IPS-NIHi7 (cell line): ENCODE measurements at regions not wholly inside any gene's neighbourhood (a gene's known extent, or its start where the extent isn't known, plus 50 kb on each side); places are given as distances from the start of the nearest gene placed in this dataset.
A peak's percentile ranks its signal among the peaks of the same experiment; 100 is the strongest.

ENCODE experiments used
- DNase-seq: peaks from one replicate; pipeline ENCODE4 v3.0.0; 2012; ENCODE audit warnings: mixed read lengths; ENCODE audit errors: extremely low spot score

DNA sequence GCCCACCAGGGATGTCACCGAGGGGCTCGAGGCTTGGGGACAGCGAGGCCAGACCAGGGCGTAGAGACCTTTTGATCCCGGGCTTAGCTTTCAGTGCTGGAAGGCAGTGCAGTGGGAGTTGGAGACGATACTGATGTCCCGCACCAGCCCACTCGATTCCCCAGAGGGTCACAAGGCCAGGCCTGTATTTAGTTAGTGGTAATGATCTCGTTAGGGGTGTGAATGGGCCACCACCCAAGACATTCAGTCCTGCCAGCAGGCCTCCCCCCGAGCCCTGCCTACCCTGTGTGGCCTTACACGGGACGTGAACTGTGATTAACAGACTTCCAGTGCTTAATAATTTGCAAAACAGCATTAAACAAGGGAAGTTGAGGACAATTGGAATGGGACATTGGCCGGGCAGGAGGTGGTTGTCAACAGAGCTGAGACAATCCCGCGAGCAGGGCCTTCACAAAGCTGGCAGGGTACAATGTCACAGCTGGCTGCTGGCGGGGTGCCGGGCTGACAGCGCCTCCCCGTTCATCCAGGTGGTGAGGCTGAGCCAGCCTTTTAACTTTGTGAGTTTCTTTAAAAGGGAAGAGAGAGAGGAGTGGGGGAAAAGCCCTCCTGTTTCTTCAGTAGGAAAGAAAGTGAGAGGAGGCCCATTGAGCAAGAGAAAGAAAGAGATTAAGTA is 175.3 kb upstream of the RALGAPA2 start:
- peak; percentile 73 for DNase-seq

DNA sequence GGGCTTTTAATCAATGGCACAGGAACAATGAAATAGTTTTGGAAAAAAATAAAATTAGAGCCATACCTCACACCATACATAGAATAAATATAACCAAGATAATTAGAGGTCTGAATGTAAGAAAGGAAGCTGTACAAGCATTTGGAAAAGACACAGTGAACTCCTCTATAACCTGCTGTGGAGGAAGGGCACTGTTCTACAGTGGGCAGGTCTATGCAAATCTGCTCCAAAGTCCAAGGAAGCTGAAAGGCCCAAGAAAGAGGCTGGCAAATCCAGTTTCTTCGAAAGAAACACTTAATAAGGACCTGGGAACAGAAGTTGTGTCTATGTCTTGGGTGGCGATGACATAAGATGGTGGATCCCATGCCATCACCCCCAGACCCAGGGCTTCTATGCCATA is 169.4 kb upstream of the RALGAPA2 start:
- no peak for DNase-seq

DNA sequence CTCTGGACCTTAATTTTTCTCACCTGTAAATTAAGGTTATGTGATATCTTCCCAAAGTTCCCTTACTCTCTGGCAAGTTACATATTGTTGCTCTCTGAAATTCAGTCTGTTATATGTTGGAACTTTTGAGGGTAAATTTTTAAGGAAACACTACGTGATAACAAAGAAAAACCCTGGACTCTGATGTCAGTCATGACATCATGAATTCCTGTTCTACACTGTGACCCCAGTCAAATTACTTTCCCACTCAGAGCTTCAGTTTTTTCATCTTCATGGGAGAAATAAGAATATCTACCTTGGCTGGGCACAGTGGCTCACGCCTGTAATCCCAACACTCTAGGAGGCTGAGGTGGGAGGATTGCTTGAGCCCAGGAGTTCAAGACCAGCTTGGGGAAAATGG is 164.6 kb upstream of the RALGAPA2 start:
- no peak for DNase-seq

DNA sequence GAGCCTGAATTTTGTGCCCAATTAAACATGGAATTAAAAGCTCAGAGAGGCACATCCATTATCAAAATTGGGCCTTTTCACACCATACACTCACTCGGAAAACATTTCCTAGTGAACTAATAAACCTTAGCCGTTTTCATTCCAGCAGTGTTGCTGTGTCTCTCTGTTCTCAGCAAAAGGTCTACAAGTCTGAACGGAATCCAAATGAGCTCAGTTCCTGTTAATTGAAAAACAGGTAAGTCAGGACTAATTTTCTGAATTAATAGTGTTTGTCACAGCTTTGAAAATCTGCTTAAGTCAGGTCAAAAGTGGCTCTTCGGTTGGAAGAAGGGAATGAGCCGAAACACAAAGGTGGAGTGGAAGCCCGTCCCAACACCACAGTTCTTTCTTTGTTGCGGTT is 163.3 kb upstream of the RALGAPA2 start:
- no peak for DNase-seq

DNA sequence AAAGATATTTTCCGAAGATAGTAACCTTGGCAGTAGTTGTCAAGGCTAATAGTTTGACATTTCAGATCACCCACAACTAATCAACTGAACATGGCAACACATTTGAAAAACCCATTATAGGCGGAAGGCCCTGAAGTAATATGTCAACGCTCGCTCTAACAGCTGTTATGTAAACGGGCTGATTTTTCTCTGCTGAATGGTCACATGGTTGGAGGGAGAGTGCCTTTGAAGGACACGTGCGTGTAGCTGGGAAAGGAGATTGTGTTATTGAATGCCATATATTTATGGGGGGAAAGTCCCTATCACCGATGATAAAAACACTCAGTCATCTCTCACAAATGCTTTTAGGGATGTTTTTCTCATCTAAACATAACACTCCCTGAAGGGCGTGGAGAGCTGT is 160.0 kb upstream of the RALGAPA2 start:
- no peak for DNase-seq

DNA sequence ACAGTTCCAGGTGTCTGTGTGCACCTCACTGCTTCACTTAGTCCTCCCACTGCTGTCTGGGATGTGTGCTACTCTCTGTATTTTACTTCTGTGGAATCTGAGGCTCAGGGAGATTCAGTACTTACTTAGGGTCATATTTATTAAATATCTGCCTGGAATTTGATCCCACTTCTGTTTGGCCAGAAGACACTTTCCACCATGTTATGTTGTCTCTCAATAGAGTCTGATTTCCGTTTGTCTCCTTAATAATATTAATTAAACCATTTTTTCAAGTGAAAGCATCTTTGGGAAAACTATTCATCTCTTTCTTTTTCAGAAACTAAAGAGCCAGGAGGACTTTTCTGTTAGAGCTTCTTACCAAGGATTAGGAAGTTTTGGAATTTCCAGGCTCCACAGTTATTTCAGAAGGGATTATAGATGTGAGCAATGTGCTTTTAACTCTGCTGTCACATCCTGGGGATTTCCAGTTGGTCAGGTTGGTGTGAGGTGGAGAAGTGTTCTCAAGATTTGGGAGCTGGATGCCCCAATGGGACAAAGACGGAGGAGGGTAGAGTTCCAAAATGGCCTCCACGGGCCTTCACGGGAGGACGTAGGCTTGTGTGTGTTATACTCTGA is 156.8 kb upstream of the RALGAPA2 start:
- DNase-seq: no peak

DNA sequence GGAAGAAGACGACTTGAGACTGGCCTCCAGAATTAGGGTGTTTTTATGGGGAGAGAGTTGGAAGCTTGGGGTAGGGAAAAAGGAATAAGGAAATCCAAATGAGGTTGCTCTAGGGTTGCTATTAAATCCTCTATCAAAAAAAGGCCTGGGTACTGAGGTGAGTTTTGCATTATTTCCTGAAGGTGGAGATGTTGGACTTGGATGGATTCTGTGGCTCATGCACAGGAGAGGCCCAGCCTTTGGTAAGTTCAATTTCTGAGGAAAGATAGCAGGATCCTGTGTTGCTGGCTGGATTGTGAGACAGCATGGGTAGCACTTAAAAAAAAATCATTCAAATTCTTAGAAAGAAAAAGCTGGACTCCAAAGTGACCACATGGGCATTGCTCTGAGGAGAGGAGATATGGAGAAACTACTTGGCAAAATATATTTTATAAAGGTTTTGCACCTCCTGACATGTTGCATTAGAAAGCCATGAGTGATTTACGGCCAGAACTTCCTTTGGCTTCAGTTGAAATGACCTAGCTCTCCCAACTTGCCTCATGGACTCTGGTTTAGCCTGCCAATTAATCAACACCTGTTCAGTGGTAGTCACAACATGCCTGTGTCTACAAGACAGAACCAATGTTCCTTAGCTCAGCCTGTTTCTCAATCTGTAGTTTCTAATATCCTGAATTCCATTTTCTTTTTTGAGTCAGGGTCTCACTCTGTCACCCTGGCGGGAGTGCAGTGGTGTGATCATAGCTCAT is 152.1 kb upstream of the RALGAPA2 start:
- peak; percentile 63 for DNase-seq

DNA sequence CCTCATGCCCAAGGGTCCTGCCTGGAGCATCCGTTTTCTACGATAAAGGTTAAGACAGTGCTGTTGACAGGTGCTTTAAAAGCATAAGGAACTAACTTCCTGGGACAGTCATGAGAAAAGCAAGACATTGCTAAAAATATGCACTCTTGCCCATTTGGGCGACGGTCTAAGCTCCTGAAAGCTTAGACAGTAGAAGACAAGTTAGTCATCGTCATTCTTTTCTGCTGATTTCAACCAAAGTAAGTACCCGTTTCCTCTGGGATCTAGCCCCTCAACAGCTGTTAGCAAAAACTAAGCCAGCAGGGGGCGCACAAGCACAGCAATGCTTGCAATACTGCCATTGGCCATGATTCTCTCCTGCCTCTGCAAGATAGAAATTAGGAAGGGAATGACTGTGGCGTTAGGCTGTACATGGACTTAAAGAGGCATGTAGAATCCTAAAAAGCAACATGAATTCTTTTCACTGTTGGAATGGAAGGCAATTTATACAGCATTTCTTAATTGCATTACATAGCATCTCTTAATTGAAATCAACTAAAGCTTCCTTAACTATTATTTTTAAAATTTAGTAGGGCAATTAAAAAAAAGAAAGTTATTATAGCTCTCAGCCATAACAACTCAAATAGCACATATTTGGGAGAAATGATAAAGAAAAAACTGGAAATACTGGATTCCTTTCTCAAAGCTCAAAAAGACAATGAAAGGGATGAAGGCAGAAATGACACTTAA is 147.8 kb upstream of the RALGAPA2 start:
- peak; percentile 90 for DNase-seq

DNA sequence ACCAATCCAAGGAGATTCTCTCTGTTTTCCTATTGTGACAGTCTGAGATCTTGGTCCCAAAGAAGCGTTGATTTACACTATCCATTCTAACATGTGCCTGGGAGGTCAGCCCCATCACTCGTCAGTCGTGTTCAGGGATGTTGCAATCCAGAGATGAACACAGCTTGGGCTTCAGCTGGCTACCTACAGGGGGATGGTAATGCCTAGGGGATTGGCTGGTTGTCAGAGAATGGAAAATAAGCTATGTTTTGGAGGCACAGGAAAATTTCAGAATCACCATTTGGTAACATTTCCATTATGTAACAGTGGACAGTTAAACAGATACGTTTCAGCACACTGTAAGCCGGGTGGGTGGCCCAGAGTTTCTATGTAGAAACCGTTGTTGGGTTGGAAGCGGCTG is 147.1 kb upstream of the RALGAPA2 start:
- no peak for DNase-seq

DNA sequence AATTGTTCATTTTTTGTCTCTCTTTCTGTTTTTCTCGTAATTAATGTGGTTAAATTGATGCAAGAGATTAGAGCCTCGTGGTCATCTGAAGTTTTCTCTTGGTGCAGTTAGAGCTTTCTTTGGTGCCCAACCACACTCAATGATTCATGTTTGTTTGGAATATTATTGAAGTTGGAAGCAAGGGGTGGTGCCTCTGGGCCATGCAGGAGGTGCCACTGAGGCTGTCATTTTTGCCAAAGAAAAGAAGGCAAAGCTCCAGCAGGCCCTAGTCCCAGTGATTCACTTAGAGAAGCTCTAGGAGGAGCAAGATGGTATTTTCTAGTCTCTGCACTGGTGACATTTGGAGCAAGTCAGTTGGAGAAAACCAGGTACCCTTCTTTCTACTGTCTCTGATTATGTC is 144.5 kb upstream of the RALGAPA2 start:
- DNase-seq: no peak

DNA sequence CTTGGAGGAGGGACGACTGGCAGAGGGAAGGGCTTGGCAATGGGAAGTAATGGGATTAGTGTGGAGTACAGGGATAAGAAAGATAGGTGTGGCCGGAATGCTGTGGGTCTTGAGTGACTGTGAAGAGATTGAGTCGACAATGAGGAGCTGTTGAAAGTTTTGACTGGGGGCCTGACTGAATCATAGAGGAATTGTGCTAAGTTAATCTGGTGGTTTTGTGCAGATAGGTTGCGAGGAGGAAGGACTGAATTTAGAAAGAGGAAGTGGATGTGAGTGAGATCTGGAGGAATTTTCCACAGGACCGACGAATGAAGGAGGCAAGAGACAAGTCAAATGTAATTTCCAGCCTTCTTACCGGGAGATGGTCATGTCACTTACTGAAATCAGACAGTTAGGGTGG is 143.9 kb upstream of the RALGAPA2 start:
- DNase-seq: no peak

DNA sequence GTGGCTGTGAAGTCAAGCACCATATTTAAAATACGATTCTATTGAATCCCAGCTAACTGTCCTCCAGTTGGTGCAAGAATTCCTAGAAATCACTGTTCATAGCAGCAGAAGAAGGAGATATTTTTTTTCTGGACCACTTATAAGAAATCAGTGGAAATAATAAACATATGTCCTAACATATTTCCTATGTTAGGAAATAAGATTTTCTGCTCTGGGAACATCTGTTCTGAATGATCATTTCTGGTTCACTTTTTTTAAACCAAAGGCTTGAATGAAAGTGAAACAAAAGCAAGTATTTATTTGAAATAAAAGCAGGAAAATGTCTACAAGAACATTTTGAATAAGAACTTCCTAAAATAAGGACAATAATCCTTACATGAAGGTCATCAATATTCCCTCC is 138.9 kb upstream of the RALGAPA2 start:
- DNase-seq: no peak

DNA sequence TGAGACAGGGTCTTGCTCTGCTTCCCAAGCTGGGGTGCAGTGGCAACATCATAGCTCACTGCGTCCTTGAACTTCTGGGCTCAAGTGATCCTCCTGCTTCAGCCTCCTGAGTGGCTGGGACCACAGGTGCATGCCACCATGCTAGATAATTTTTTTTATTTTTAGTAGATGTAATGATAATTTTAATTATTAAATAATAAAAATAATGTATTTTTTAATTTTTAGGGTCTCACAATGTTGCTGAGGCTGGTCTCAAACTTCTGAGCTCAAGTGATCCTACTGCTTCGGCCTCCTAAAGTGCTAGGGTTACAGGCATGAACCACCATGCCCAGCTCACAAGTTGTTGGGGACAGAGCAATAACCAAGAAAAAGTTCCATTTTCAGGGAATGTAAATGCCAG is 138.0 kb upstream of the RALGAPA2 start:
- DNase-seq: no peak

DNA sequence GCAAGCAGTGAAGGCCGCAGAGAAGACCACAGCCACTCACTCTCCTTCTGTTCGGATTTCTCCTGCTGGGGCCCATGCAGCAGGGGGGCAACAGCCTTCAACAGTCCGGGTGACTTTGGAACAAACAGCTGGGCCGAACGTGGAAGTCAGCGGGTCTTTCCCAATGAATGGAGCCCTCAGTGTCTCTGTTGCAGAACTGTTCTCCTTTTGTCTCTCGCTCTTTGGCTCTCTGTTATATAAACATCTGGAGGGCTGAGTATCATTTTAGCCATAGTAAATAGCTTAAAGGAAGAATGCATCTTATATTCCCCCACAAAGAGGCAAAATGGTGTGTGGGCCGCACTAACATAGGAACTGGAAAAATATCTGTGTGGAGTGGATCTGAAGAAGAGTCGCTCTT is 136.7 kb upstream of the RALGAPA2 start:
- DNase-seq: no peak

DNA sequence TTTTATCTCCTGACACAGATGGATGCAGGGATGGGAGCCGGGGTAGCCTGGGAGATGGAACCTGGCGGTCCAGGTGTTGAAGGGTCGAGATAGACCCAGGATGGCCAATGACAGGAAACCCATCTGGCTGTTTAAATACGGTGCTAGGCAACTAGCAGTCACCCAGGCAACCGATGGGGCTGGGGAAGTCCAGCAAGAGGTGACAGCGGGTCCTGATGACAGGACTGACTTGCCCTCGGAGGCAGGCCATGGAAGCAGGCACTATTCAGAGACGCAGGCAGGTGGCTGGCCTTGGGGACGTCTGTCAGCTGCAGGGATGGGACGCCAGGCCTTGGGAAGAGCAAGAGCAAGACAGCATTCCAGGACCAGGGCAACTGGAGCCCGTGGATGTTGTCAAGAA is 135.4 kb upstream of the RALGAPA2 start:
- no peak for DNase-seq

DNA sequence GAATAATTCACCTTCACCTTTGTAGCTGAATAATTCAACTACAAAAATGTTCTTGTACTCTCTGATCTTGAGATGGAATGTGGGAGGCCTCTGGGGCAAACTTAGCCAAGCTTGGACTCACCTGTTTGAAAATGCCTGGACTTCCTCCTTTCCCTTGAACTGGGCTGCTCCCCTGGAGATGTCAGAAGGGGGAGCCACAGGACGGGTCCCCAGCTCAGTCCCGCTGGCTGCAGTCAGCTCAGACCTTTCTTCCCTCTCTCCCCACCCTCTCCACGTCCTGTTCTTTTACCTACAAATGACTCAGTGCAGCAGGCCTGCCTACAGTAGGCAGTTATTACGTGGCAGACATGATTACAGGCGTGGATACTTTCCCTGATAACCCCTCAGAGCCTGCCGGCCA is 131.5 kb upstream of the RALGAPA2 start:
- DNase-seq: peak; percentile 63

DNA sequence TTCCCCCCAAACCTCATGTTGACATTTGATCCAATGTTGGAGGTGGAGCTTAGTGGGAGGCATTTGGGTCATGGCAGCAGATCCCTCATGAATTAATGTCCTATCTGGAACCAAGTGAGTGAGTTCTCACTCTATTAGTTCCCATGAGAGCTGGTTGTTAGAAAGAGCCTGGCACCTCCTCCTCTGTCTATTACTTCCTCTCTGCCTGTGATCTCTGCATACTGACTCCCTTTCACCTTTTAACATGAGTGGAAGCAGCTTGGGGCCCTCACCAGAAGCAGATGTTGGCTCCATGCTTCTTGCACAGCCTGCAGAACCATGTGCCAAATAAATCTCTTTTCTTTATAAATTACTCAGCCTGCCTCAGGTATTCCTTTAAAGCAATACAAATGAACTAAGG is 127.3 kb upstream of the RALGAPA2 start:
- DNase-seq: no peak

DNA sequence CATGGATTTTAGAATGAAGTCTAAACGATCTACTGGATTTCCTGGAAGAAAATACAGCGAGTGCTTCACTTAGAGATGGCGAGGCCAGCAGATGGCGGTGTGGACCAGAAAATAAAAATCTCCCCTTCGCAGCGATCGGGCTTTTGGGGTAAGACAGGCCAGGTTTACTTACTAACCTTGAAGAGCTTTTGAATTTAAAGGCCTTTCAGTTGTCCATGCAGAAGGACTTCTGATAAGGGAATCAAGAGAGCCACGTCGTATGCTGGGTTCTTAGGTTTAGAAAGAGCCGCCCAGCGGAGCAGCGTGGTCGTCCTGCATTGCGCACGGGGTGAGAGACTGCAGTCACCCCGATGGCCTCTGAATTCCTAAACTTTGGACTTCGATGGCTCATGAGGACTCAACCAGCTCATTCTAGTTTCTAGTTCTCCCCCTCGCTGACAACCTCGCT is 125.2 kb upstream of the RALGAPA2 start:
- DNase-seq: peak; percentile 72

DNA sequence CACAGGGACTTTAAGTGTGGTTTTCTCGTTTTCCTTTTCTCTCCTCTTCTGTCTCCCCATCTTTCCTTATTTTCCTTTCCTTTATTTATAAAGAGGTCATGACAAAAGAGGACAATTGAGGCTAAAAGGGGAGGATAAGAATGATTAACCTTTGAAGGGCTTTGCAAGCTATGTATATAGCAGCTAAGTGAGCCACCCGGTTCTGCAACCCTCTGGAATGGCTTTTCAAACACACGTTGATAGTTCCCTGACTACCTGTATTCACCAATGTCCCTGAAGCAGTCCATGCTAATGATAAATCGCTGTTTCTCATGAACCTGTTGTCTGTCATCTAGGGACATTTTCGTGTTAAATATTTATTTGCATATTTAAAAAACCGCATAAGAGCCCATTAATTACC is 124.4 kb upstream of the RALGAPA2 start:
- no peak for DNase-seq

DNA sequence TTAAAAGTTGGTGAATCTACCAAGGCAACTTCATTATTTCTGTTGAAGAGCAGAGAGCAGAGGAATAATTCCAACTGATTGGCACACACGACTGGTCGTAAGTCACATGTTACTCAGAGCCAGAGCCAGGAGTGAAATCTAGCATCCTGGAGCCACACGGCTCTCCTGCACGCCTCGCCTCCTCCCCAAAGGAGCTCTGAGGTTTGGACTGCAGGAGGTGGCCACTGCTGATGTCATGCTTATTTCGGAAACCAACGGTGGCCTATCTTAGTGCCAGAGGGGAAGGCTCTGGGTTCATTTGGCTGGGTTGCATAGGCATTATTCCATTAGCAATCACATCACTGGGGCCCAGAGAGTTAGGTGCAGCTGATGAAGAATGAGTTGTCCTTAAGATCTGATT is 123.5 kb upstream of the RALGAPA2 start:
- DNase-seq: no peak

DNA sequence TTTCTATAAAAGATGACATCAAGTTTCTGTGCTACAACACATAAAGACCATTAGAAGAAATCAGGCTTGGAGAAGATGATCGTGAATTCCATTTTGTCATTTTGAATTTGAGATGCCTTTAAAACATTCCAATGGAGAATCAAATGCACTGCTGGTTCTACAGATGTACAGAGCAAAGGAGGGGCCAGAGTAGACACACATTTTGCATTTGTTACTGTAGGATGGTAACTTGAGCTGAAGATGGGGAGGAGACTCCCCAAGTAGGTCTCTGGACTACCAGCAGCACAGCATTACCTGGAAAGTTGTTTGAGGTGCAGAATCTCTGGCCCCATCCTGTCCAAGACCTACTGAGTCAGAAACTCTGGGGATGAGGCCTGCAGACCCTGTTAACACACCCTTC is 121.6 kb upstream of the RALGAPA2 start:
- no peak for DNase-seq

DNA sequence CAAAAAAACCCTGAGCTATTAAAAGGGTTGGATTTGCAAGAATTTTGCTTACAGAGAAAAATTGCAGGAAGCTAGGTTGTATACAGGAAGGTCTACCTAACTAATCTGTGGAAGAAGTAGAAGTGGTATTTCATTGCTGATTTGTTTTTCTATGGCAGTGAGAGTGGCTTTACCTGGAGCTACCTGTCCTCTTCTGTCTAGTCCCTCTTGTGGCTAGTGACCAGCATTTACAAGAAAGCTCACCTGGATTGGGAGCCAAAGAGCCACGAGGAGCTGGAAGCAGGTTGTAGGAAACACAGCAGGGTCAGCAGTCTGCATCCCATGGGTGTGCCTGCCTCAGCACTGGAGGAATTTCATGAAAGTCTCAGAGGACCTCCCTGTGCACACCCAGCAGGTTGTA is 120.3 kb upstream of the RALGAPA2 start:
- DNase-seq: no peak

DNA sequence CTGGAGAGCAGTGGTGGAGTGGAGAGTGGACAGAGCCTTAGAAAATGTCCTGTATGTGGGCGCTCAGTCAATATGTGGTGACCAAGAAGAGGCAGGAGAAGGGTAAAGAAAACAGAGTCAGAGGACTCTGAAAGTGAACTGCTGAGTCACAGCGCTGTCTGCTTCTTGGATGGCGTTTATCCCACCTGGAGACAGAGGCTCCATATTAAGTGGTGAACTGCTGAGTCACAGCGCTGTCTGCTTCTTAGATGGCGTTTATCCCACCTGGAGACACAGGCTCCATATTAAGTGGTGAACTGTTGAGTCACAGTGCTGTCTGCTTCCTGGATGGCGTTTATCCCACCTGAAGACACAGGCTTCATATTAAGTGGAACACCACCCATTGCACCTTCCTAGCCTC is 119.3 kb upstream of the RALGAPA2 start:
- DNase-seq: no peak
